CD4-positive, alpha-beta T cell (primary cell): ENCODE measurements at regions not wholly inside any gene's neighbourhood (a gene's known extent, or its start where the extent isn't known, plus 50 kb on each side); places are given as distances from the start of the nearest gene placed in this dataset.

Experiments used
- ATAC-seq: fragments of 200-7000 bp; cut with Tn5 transposase; one replicate; pipeline ENCODE4 v1.10.0; 2022; ENCODE audit warnings: mild to moderate bottlenecking; ENCODE audit not compliant: poor library complexity
- CTCF ChIA-PET: fragments of 350-600 bp; sonication (Branson Sonifier 250); formaldehyde crosslinking; loops from one replicate; lab custom pipeline; 2021; ENCODE audit warnings: antibody characterized with exemption, inconsistent platforms; lab: Charles Lee
- POLR2A ChIA-PET: fragments of 350-600 bp; sonication (Branson Sonifier 250); formaldehyde crosslinking; loops from one replicate; lab custom pipeline; 2021; ENCODE audit warnings: antibody characterized with exemption, inconsistent platforms; lab: Charles Lee
- DNase-seq, 14 experiments: peaks; one replicate each; pipeline ENCODE4 v3.0.0-alpha.2; 2013 to 2020; ENCODE audit warnings: mixed read lengths in 2 of 14
- H3K27ac ChIP-seq, 2 donors: one replicate each; pipeline versions ENCODE4 v1.5.1 to v1.7.0; 2013; ENCODE audit warnings: low read length in 2 of 2, low read depth in 1 of 2, mild to moderate bottlenecking in 1 of 2
- H3K27me3 ChIP-seq, 2 experiments: 1 replicate in 1 of 2; 2 replicates in 1 of 2; pipeline versions ENCODE4 v1.6.1 to v1.7.0; 2013; ENCODE audit warnings: low read length in 2 of 2, control low read depth in 1 of 2, mild to moderate bottlenecking in 1 of 2, moderate library complexity in 1 of 2; ENCODE audit not compliant: insufficient read depth in 2 of 2, control insufficient read depth in 1 of 2
- H3K36me3 ChIP-seq: one replicate; pipeline ENCODE4 v1.6.1; 2013; ENCODE audit warnings: low read length, control low read depth; ENCODE audit not compliant: insufficient read depth
- H3K4me1 ChIP-seq: one replicate; pipeline ENCODE4 v1.6.1; 2013; ENCODE audit warnings: low read length, control low read depth; ENCODE audit not compliant: insufficient read depth
- H3K4me3 ChIP-seq: one replicate; pipeline ENCODE4 v1.5.1; 2013; ENCODE audit warnings: mild to moderate bottlenecking, low read length, moderate library complexity
- H3K9me3 ChIP-seq, 2 experiments: 1 replicate in 1 of 2; 2 replicates in 1 of 2; pipeline versions ENCODE4 v1.6.1 to v1.7.0; 2013; ENCODE audit warnings: low read length in 2 of 2, mild to moderate bottlenecking in 2 of 2, control low read depth in 1 of 2, moderate library complexity in 1 of 2; ENCODE audit not compliant: control insufficient read depth in 1 of 2, insufficient read depth in 1 of 2
- H3K27ac Mint-ChIP-seq: one replicate; pipeline ENCODE4 v1.8.0; 2020; ENCODE audit warnings: mixed read lengths
- H3K27me3 Mint-ChIP-seq: one replicate; pipeline ENCODE4 v1.8.0; 2021; ENCODE audit warnings: mixed read lengths
- H3K36me3 Mint-ChIP-seq: one replicate; pipeline ENCODE4 v1.8.0; 2021; ENCODE audit warnings: low read depth, mixed read lengths
- H3K4me1 Mint-ChIP-seq: one replicate; pipeline ENCODE4 v1.8.0; 2021; ENCODE audit warnings: low read depth, mixed read lengths
- H3K4me3 Mint-ChIP-seq: one replicate; pipeline ENCODE4 v1.8.0; 2020; ENCODE audit warnings: mild to moderate bottlenecking, mixed read lengths
- H3K9me3 Mint-ChIP-seq: one replicate; pipeline ENCODE4 v1.8.0; 2020; ENCODE audit warnings: mixed read lengths
- intact Hi-C, 2 experiments: fragments of 100-400 bp; cut with DNase I in 1 of 2; cut with micrococcal nuclease in 1 of 2; formaldehyde crosslinking; loops; one replicate each; pipeline versions ENCODE4 v1.15.1 to v1.9.0; 2023 to 2025; cut with DNase I, micrococcal nuclease
- TF ChIP-seq, protein P1 (sequence below): fragments of 200-600 bp; IDR thresholded peaks from one replicate; pipeline ENCODE4 v1.8.0; 2022; ENCODE audit warnings: antibody characterized with exemption, mild to moderate bottlenecking

DNA sequence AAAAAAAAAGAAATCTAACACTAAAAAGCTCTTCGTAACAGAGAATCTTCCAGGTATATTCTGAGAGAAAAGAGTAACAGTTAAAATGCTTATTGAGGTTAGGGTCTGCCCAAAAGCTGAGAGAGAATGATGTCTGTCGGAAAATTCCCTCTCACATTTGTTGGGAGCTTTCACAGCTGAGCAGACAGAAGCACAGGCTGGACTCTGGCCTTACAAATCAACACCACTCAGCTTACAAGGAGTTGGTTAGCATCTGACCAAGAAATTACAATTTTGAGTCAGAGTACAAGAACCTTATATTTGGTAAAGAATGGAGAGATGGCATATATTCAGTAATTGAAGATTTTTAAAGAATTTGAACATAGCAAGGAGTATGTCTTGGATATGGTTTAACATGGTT, 1561.0 kb upstream of the RAG2 start:
- Mint-ChIP-seq H3K4me3 (no peak overlapping the region), H3K27me3 (no peaks in the 10 kb centered on the region), H3K4me1 (no peaks in the 10 kb centered on the region), H3K9me3 (peaks cover 15% of the 10 kb centered on the region), H3K27ac (no peak overlapping the region), H3K36me3 (no peaks in the 10 kb centered on the region)
- no peaks in the 10 kb centered on the region for H3K27me3 ChIP-seq
- intact Hi-C loops, result no loop called here
- no peak overlapping the region for H3K27ac ChIP-seq
- TF ChIP-seq, protein P1, sequence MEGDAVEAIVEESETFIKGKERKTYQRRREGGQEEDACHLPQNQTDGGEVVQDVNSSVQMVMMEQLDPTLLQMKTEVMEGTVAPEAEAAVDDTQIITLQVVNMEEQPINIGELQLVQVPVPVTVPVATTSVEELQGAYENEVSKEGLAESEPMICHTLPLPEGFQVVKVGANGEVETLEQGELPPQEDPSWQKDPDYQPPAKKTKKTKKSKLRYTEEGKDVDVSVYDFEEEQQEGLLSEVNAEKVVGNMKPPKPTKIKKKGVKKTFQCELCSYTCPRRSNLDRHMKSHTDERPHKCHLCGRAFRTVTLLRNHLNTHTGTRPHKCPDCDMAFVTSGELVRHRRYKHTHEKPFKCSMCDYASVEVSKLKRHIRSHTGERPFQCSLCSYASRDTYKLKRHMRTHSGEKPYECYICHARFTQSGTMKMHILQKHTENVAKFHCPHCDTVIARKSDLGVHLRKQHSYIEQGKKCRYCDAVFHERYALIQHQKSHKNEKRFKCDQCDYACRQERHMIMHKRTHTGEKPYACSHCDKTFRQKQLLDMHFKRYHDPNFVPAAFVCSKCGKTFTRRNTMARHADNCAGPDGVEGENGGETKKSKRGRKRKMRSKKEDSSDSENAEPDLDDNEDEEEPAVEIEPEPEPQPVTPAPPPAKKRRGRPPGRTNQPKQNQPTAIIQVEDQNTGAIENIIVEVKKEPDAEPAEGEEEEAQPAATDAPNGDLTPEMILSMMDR, result no peak
- DNase-seq (no peak), ATAC-seq (no peak)
- ChIA-PET POLR2A (no interaction called here), CTCF (no interaction called here)
- no peaks in the 10 kb centered on the region for H3K9me3 ChIP-seq
- H3K4me1 ChIP-seq, result no peaks in the 10 kb centered on the region
- no peaks in the 10 kb centered on the region for H3K36me3 ChIP-seq
- no peak overlapping the region for H3K4me3 ChIP-seq

- H3K27ac Mint-ChIP-seq, result no peak overlapping the region
- H3K4me1 Mint-ChIP-seq, result no peaks in the 10 kb centered on the region
- intact Hi-C loops, result no loop called here
- no peaks in the 10 kb centered on the region for H3K36me3 Mint-ChIP-seq
- no peaks in the 10 kb centered on the region for H3K9me3 ChIP-seq
- no peak overlapping the region for H3K4me3 ChIP-seq
- H3K27me3 ChIP-seq, result no peaks in the 10 kb centered on the region
- TF ChIP-seq, protein P1, result no peak
- peaks cover 8% of the 10 kb centered on the region for H3K9me3 Mint-ChIP-seq
- H3K27me3 Mint-ChIP-seq, result no peaks in the 10 kb centered on the region
- ChIA-PET POLR2A (no interaction called here), CTCF (no interaction called here)
- H3K4me1 ChIP-seq, result no peaks in the 10 kb centered on the region
- DNase-seq, result no peak
- no peak overlapping the region for H3K27ac ChIP-seq
- no peaks in the 10 kb centered on the region for H3K36me3 ChIP-seq
- ATAC-seq, result no peak
- H3K4me3 Mint-ChIP-seq, result no peak overlapping the region
These were observed 1558.6 kb upstream of the RAG2 start for GRCh38 chr11:38156495-38157146.

DNA sequence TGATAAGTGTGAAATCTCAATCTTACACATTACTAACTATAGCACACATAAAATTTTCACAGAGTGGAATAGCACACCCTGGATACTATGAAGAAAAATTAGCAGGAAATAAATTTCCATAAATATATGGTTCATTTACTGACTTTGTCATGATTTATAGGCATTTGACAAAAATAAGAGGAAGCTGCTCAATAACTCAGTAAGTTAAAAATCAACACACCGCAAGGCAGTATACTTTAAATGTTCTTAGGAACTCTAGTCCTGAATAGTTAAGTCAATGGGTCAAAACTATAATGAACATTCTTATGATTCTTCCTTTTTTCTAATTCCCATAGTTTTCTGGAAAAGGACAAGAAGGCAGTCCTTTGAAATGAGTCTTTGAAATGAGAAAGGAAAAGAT, 1557.8 kb upstream of the RAG2 start:
- no peak for ATAC-seq
- H3K9me3 Mint-ChIP-seq, result peaks cover 8% of the 10 kb centered on the region
- TF ChIP-seq, protein P1, result no peak
- Histone ChIP-seq H3K27ac (no peak overlapping the region), H3K27me3 (no peaks in the 10 kb centered on the region), H3K4me3 (no peak overlapping the region), H3K9me3 (no peaks in the 10 kb centered on the region), H3K4me1 (no peaks in the 10 kb centered on the region), H3K36me3 (no peaks in the 10 kb centered on the region)
- no peaks in the 10 kb centered on the region for H3K36me3 Mint-ChIP-seq
- H3K4me3 Mint-ChIP-seq, result no peak overlapping the region
- ChIA-PET CTCF (no interaction called here), POLR2A (no interaction called here)
- H3K27ac Mint-ChIP-seq, result no peak overlapping the region
- no peaks in the 10 kb centered on the region for H3K4me1 Mint-ChIP-seq
- intact Hi-C loops, result no loop called here
- DNase-seq, result no peak
- no peaks in the 10 kb centered on the region for H3K27me3 Mint-ChIP-seq
